ENCODE measurements at regions not wholly inside any gene's neighbourhood (a gene's known extent, or its start where the extent isn't known, plus 50 kb on each side); places are given as distances from the start of the nearest gene placed in this dataset.

DNA sequence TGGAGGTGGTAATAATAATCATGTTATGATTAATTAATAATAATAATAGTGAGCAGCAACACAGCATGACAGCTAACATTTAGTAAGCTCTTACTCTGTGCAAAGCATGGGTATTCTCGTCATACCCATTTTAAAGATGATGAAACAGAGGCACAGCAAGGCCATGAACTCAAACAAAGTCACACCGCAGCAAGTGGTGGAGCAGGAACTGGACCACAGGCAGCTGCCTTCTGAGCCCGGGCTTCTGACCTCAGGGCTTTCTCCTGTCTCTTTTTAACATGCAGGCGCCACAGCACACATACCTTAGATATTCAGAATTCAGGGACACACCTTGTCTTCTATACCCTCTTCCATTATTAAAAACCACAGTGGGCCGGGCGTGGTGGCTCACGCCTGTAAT is 50.7 kb upstream of the SPATA12 start:
- no peak for DNase-seq (ENCODE audit: extremely low read depth, insufficient read length)
- TF ChIP-seq CTCF (IDR thresholded peaks at IDR 0.05; ENCODE audit: insufficient read depth, low read length, poor library complexity, severe bottlenecking), result no peak
- H3K27me3 ChIP-seq (replicated peaks; ENCODE audit: control insufficient read depth, insufficient read depth, low read length), result no peaks in the 10 kb centered on the region
- no peaks in the 10 kb centered on the region for H3K36me3 ChIP-seq (ENCODE audit: control insufficient read depth, insufficient read depth, low read length)
- H3K4me3 ChIP-seq (replicated peaks; ENCODE audit: low read depth, low read length), result no peak overlapping the region

- Histone ChIP-seq H3K4me3 (replicated peaks; ENCODE audit: low read depth, low read length) (no peak overlapping the region), H3K36me3 (ENCODE audit: control insufficient read depth, insufficient read depth, low read length) (no peaks in the 10 kb centered on the region), H3K27me3 (replicated peaks; ENCODE audit: control insufficient read depth, insufficient read depth, low read length) (no peaks in the 10 kb centered on the region)
- TF ChIP-seq CTCF (IDR thresholded peaks at IDR 0.05; ENCODE audit: insufficient read depth, low read length, poor library complexity, severe bottlenecking), result no peak
- no peak for DNase-seq (ENCODE audit: extremely low read depth, insufficient read length)
Observed at GRCh38 chr3:57009367-57009766, 51.1 kb upstream of the SPATA12 start.

- no peaks in the 10 kb centered on the region for H3K36me3 ChIP-seq (ENCODE audit: control insufficient read depth, insufficient read depth, low read length)
- no peak overlapping the region for H3K4me3 ChIP-seq (replicated peaks; ENCODE audit: low read depth, low read length)
- TF ChIP-seq CTCF (IDR thresholded peaks at IDR 0.05; ENCODE audit: insufficient read depth, low read length, poor library complexity, severe bottlenecking), result no peak
- DNase-seq (ENCODE audit: extremely low read depth, insufficient read length), result no peak
- H3K27me3 ChIP-seq (replicated peaks; ENCODE audit: control insufficient read depth, insufficient read depth, low read length), result no peaks in the 10 kb centered on the region; the same call in 1 of the 2 replicates
Observed at GRCh38 chr3:57007521-57008460, 52.7 kb upstream of the SPATA12 start.

DNA sequence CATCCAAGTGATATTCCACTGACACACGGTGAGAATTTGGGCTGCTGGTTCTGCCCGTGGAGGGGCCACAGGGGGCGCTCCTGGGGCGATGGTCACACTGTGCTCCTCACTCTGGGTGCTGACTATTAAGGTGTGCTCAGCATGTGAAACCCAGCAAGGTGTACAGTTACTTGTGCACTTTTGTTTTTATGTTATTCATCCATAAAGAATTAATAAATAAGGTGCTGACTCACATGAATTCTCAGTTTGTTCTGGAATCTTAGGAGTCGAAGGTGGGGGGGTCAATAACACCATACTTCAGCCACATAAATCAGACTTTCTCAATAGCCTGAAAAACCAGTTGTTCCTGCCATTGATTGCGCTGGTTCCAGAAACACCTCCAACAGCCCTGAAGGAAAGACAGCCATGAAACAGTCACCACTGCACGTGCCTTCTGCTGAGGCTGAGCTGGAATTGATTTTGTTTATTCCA is 53.5 kb upstream of the SPATA12 start:
- H3K36me3 ChIP-seq (ENCODE audit: control insufficient read depth, insufficient read depth, low read length), result no peaks in the 10 kb centered on the region
- no peak overlapping the region for H3K4me3 ChIP-seq (replicated peaks; ENCODE audit: low read depth, low read length)
- no peak for DNase-seq (ENCODE audit: extremely low read depth, insufficient read length)
- TF ChIP-seq CTCF (IDR thresholded peaks at IDR 0.05; ENCODE audit: insufficient read depth, low read length, poor library complexity, severe bottlenecking), result peak; percentile 46
- no peaks in the 10 kb centered on the region; the same call in 1 of the 2 replicates for H3K27me3 ChIP-seq (replicated peaks; ENCODE audit: control insufficient read depth, insufficient read depth, low read length)

DNA sequence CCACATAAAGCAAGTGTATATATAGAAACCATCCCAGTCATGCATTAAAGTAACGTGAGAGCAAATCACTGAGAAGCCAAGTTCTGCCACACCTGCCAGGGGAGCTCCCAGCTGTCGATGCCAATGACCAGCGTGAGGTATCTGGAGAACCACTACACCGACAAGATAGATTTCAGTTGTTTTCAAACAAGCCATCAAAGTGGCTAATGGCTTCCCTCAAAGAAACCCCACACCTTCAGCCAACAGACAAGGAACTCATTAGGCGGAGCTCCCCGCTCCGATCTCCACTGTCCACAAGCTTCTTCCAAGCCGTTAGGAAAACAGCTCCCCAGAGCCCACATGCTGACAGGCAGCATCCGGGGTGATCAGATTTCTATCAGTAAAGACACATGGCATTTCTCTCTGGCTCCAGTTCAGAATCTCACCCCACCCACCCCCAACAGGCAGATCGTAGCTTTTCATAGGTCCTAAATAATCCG is 54.2 kb upstream of the SPATA12 start:
- no peaks in the 10 kb centered on the region; the same call in 1 of the 2 replicates for H3K27me3 ChIP-seq (replicated peaks; ENCODE audit: control insufficient read depth, insufficient read depth, low read length)
- no peak for DNase-seq (ENCODE audit: extremely low read depth, insufficient read length)
- no peak overlapping the region for H3K4me3 ChIP-seq (replicated peaks; ENCODE audit: low read depth, low read length)
- TF ChIP-seq CTCF (IDR thresholded peaks at IDR 0.05; ENCODE audit: insufficient read depth, low read length, poor library complexity, severe bottlenecking), result no peak
- no peaks in the 10 kb centered on the region for H3K36me3 ChIP-seq (ENCODE audit: control insufficient read depth, insufficient read depth, low read length)
